ENCODE measurements at regions not wholly inside any gene's neighbourhood (a gene's known extent, or its start where the extent isn't known, plus 50 kb on each side); places are given as distances from the start of the nearest gene placed in this dataset.

DNA sequence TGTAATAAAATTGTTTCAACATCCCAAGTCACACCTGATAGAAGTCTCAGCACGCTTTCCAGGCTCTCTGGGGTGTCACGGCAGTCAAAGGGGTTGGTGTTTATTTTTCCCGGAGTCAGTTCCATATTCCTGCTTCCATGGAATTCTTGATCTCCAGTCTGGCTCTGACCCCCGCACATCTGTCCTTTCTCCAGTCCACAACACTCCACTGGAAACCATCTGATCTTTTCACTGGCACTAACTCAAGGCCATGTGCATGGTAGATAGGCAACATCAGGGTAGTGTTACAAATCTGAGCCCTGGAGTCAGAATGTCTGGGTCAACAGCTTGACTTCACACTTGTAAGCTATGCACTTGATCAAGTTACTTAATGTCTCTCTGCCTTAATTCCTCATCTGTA lies 176.2 kb downstream of the WDR11 start:
- TF ChIP-seq, protein P1, sequence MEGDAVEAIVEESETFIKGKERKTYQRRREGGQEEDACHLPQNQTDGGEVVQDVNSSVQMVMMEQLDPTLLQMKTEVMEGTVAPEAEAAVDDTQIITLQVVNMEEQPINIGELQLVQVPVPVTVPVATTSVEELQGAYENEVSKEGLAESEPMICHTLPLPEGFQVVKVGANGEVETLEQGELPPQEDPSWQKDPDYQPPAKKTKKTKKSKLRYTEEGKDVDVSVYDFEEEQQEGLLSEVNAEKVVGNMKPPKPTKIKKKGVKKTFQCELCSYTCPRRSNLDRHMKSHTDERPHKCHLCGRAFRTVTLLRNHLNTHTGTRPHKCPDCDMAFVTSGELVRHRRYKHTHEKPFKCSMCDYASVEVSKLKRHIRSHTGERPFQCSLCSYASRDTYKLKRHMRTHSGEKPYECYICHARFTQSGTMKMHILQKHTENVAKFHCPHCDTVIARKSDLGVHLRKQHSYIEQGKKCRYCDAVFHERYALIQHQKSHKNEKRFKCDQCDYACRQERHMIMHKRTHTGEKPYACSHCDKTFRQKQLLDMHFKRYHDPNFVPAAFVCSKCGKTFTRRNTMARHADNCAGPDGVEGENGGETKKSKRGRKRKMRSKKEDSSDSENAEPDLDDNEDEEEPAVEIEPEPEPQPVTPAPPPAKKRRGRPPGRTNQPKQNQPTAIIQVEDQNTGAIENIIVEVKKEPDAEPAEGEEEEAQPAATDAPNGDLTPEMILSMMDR (conservative IDR thresholded peaks at IDR 0.05; ENCODE audit: control insufficient read depth, insufficient read depth, low read depth, low read length) = no peak
- no peak overlapping the region for H3K4me3 ChIP-seq (ENCODE audit: control insufficient read depth, low read depth, low read length)
- no peak for DNase-seq (ENCODE audit: low read depth)

DNA sequence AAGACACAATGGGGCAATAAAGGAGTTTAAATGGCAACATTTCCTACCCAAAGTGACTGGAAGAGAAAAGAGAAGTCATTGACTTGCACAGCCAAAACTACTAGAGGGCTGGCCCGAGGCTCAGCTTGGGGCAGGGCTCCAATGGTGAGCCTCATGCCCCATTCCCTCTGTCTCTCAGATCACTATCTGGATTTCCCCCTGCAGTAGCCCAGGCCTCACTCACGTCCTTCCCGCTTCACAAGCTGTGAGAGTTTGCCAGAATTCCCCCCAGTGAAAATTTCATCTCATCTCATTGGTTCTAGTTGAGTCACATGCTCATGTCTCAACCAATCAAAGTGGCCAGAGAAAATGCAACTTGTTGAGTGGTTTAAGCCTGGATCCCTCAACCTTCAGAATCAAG lies 181.3 kb downstream of the WDR11 start:
- no peak for DNase-seq (ENCODE audit: low read depth)
- TF ChIP-seq, protein P1 (conservative IDR thresholded peaks at IDR 0.05; ENCODE audit: control insufficient read depth, insufficient read depth, low read depth, low read length) = no peak
- no peak overlapping the region for H3K4me3 ChIP-seq (ENCODE audit: control insufficient read depth, low read depth, low read length)

DNA sequence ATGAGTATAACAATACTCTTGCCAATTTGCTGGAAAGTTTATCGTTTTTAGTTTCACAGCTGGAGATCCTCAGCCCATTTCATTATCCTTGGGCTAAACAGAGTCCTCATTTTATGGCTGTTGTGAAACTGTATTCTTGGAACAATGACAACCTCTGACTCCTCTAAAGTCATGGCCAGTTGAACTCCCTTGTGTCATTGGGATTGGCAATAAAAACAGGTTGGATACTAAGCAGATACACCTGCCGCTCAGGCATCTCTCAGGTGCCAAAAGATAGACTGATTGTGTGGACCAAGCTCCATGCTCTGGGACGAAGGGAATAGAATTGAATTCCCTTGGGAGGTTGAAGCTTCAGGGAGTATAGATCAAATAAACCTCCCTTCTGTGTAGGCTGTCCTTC lies 182.2 kb downstream of the WDR11 start:
- H3K4me3 ChIP-seq (ENCODE audit: control insufficient read depth, low read depth, low read length) = no peak overlapping the region
- TF ChIP-seq, protein P1 (conservative IDR thresholded peaks at IDR 0.05; ENCODE audit: control insufficient read depth, insufficient read depth, low read depth, low read length) = no peak
- DNase-seq (ENCODE audit: low read depth) = no peak

- no peak overlapping the region for H3K4me3 ChIP-seq (ENCODE audit: control insufficient read depth, low read depth, low read length)
- DNase-seq (ENCODE audit: low read depth) = no peak
- TF ChIP-seq, protein P1 (conservative IDR thresholded peaks at IDR 0.05; ENCODE audit: control insufficient read depth, insufficient read depth, low read depth, low read length) = no peak
Measured at GRCh38 chr10:121036431-121036830, 185.3 kb downstream of the WDR11 start.

- no peak for DNase-seq (ENCODE audit: low read depth)
- TF ChIP-seq, protein P1 (conservative IDR thresholded peaks at IDR 0.05; ENCODE audit: control insufficient read depth, insufficient read depth, low read depth, low read length) = no peak
- no peak overlapping the region for H3K4me3 ChIP-seq (ENCODE audit: control insufficient read depth, low read depth, low read length)
Measured at GRCh38 chr10:121041499-121041898, 190.3 kb downstream of the WDR11 start.

DNA sequence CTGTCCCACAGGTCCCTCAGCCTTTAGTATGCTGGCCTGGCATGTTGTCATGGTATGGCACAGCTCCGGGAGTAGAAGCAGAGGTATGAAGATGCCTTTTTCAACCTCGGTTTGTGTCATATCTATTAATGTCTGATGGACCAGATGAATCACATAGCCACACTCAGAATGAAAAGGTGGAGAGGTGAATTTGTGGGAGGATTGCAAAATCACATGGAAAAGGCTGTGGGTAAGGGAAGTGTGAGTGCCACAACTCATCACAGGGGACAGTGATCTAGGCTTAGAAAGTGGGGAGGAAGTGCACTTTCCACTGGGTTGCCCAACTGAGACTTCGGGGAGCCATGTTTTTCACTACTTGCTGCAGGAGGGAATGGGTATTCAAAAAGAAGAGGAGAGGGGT lies 190.7 kb downstream of the WDR11 start:
- TF ChIP-seq, protein P1 (conservative IDR thresholded peaks at IDR 0.05; ENCODE audit: control insufficient read depth, insufficient read depth, low read depth, low read length) = no peak
- DNase-seq (ENCODE audit: low read depth) = no peak
- no peak overlapping the region for H3K4me3 ChIP-seq (ENCODE audit: control insufficient read depth, low read depth, low read length)

DNA sequence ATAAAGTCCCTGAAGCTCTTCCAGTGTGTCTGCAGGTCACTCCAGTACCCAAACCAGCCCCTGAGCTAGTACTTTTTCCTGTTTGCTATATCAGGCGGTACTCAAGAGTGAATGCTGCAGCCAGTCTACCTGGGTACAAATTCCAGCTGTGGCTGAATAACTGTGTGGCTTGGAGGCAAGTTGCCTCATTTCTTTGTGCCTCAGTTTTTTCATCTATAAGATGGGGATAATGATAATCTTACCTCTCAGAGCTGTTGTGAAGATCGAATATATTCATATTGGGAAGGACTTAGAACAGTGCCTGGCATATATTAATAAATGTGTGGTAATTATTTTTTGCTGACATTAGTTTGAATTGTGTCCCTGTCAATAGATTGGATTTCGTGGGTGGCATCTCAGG lies 191.2 kb downstream of the WDR11 start:
- TF ChIP-seq, protein P1 (conservative IDR thresholded peaks at IDR 0.05; ENCODE audit: control insufficient read depth, insufficient read depth, low read depth, low read length) = no peak
- no peak overlapping the region for H3K4me3 ChIP-seq (ENCODE audit: control insufficient read depth, low read depth, low read length)
- no peak for DNase-seq (ENCODE audit: low read depth)
